GDM1 (cell line): ENCODE measurements at regions not wholly inside any gene's neighbourhood (a gene's known extent, or its start where the extent isn't known, plus 50 kb on each side); places are given as distances from the start of the nearest gene placed in this dataset.
"Not testable (repeated sequence)": the region's sequence is repeated elsewhere in the genome, so short reads cannot be mapped to it uniquely, and the experiment has no call there.

Source experiments
- DNase-seq: peaks from one replicate; lab custom pipeline; 2025; lab: John Stamatoyannopoulos, UW

- no peak for DNase-seq
These were observed 648.7 kb downstream of the UQCRFS1 start for GRCh38 chr19:28563964-28564921.

GRCh38 chr19:28560786-28561185 is 652.2 kb downstream of the UQCRFS1 start:
- no peak for DNase-seq

GRCh38 chr19:28558783-28559182 is 654.2 kb downstream of the UQCRFS1 start:
- DNase-seq: no peak

GRCh38 chr19:28556371-28556770 is 656.6 kb downstream of the UQCRFS1 start:
- DNase-seq: no peak

- no peak for DNase-seq
These were observed 657.6 kb downstream of the UQCRFS1 start for GRCh38 chr19:28555317-28555716.

- DNase-seq: no peak
These were observed 658.4 kb downstream of the UQCRFS1 start for GRCh38 chr19:28554321-28555091.

GRCh38 chr19:28553764-28554163 is 659.2 kb downstream of the UQCRFS1 start:
- no peak for DNase-seq

GRCh38 chr19:28553005-28553404 is 659.9 kb downstream of the UQCRFS1 start:
- DNase-seq: no peak

- DNase-seq: no peak
These were observed 663.2 kb downstream of the UQCRFS1 start for GRCh38 chr19:28549680-28550277.

- no peak for DNase-seq
These were observed 666.7 kb downstream of the UQCRFS1 start for GRCh38 chr19:28546148-28546685.

GRCh38 chr19:28545397-28545796 is 667.6 kb downstream of the UQCRFS1 start:
- not testable (repeated sequence) for DNase-seq

- DNase-seq: no peak
These were observed 668.3 kb downstream of the UQCRFS1 start for GRCh38 chr19:28544451-28545261.

GRCh38 chr19:28543244-28543776 is 669.6 kb downstream of the UQCRFS1 start:
- DNase-seq: no peak

- no peak for DNase-seq
These were observed 670.3 kb downstream of the UQCRFS1 start for GRCh38 chr19:28542394-28543243.

- no peak for DNase-seq
These were observed 671.2 kb downstream of the UQCRFS1 start for GRCh38 chr19:28541602-28542393.

- DNase-seq: no peak
These were observed 671.9 kb downstream of the UQCRFS1 start for GRCh38 chr19:28541029-28541428.

GRCh38 chr19:28540385-28540784 is 672.6 kb downstream of the UQCRFS1 start:
- not testable (repeated sequence) for DNase-seq

GRCh38 chr19:28539759-28540158 is 673.2 kb downstream of the UQCRFS1 start:
- DNase-seq: no peak

- DNase-seq: not testable (repeated sequence)
These were observed 674.4 kb downstream of the UQCRFS1 start for GRCh38 chr19:28538579-28538978.
